Activated CD4-positive, alpha-beta T cell treated with anti-CD3 and anti-CD28 coated beads, Interleukin-2, amount 10 ng/mL, durations not matched to agents 24 days and 14 days (primary cell): ENCODE measurements at regions not wholly inside any gene's neighbourhood (a gene's known extent, or its start where the extent isn't known, plus 50 kb on each side); places are given as distances from the start of the nearest gene placed in this dataset.
A peak's percentile ranks its signal among the peaks of the same experiment; 100 is the strongest.

ENCODE experiments used
- DNase-seq: peaks from one replicate; pipeline ENCODE4 v3.0.0; 2022
- H3K27ac Mint-ChIP-seq: one replicate; pipeline ENCODE4 v1.8.0; 2022; ENCODE audit warnings: mild to moderate bottlenecking, mixed read lengths
- H3K27me3 Mint-ChIP-seq: one replicate; pipeline ENCODE4 v1.8.0; 2022; ENCODE audit warnings: mixed read lengths
- H3K36me3 Mint-ChIP-seq: one replicate; pipeline ENCODE4 v1.8.0; 2022; ENCODE audit warnings: low read depth, mild to moderate bottlenecking, mixed read lengths
- H3K4me1 Mint-ChIP-seq: one replicate; pipeline ENCODE4 v1.8.0; 2021; ENCODE audit warnings: mixed read lengths
- H3K4me3 Mint-ChIP-seq: one replicate; pipeline ENCODE4 v1.8.0; 2022; ENCODE audit warnings: mild to moderate bottlenecking, moderate library complexity, mixed read lengths
- H3K9me3 Mint-ChIP-seq: one replicate; pipeline ENCODE4 v1.8.0; 2021; ENCODE audit warnings: mixed read lengths
- intact Hi-C: fragments of 100-400 bp; cut with micrococcal nuclease; formaldehyde crosslinking; loops from one replicate; pipeline ENCODE4 v1.15.1; 2023

- DNase-seq = no peak
- H3K36me3 Mint-ChIP-seq = no peaks in the 10 kb centered on the region
- H3K4me3 Mint-ChIP-seq = no peak overlapping the region
- no peak overlapping the region for H3K27ac Mint-ChIP-seq
- peaks cover 4% of the 10 kb centered on the region for H3K9me3 Mint-ChIP-seq
- H3K27me3 Mint-ChIP-seq = peaks cover 34% of the 10 kb centered on the region
- peaks cover 2% of the 10 kb centered on the region for H3K4me1 Mint-ChIP-seq
- intact Hi-C loops = loop anchor here (10.0 kb wide), 1 partner anchor 532 kb away; the partner anchor contains the start of gene SEMA6D
Observed at GRCh38 chr15:47182818-47183217, 534.5 kb upstream of the SEMA6D start.

GRCh38 chr15:47184003-47184907 is 533.0 kb upstream of the SEMA6D start:
- H3K36me3 Mint-ChIP-seq = no peaks in the 10 kb centered on the region
- peaks cover 4% of the 10 kb centered on the region for H3K9me3 Mint-ChIP-seq
- intact Hi-C loops = loop anchor here (10.0 kb wide), 1 partner anchor 531 kb away; the partner anchor contains the start of gene SEMA6D
- DNase-seq = peak; percentile 56
- H3K4me3 Mint-ChIP-seq = peak overlapping the region; percentile 39
- peaks cover 2% of the 10 kb centered on the region for H3K4me1 Mint-ChIP-seq
- peaks cover 35% of the 10 kb centered on the region for H3K27me3 Mint-ChIP-seq
- H3K27ac Mint-ChIP-seq = no peak overlapping the region

- H3K4me1 Mint-ChIP-seq = peaks cover 2% of the 10 kb centered on the region
- H3K9me3 Mint-ChIP-seq = peaks cover 4% of the 10 kb centered on the region
- peaks cover 35% of the 10 kb centered on the region for H3K27me3 Mint-ChIP-seq
- intact Hi-C loops = loop anchor here (10.0 kb wide), 1 partner anchor 530 kb away; the partner anchor contains the start of gene SEMA6D
- peak overlapping the region; percentile 23 for H3K4me3 Mint-ChIP-seq
- H3K27ac Mint-ChIP-seq = no peak overlapping the region
- H3K36me3 Mint-ChIP-seq = no peaks in the 10 kb centered on the region
- DNase-seq = no peak
Observed at GRCh38 chr15:47184908-47185801, 532.1 kb upstream of the SEMA6D start.

GRCh38 chr15:47186075-47186474 is 531.2 kb upstream of the SEMA6D start:
- DNase-seq = no peak
- intact Hi-C loops = loop anchor here (10.0 kb wide), 1 partner anchor 529 kb away; the partner anchor contains the start of gene SEMA6D
- peaks cover 2% of the 10 kb centered on the region for H3K4me1 Mint-ChIP-seq
- H3K27me3 Mint-ChIP-seq = peaks cover 35% of the 10 kb centered on the region
- no peaks in the 10 kb centered on the region for H3K36me3 Mint-ChIP-seq
- H3K27ac Mint-ChIP-seq = no peak overlapping the region
- no peak overlapping the region for H3K4me3 Mint-ChIP-seq
- H3K9me3 Mint-ChIP-seq = peaks cover 4% of the 10 kb centered on the region

- no peak overlapping the region for H3K27ac Mint-ChIP-seq
- H3K4me1 Mint-ChIP-seq = no peaks in the 10 kb centered on the region
- intact Hi-C loops = loop anchor here (10.0 kb wide), 1 partner anchor 526 kb away; the partner anchor contains the start of gene SEMA6D
- peaks cover 21% of the 10 kb centered on the region for H3K27me3 Mint-ChIP-seq
- H3K36me3 Mint-ChIP-seq = no peaks in the 10 kb centered on the region
- DNase-seq = no peak
- H3K4me3 Mint-ChIP-seq = no peak overlapping the region
- H3K9me3 Mint-ChIP-seq = no peaks in the 10 kb centered on the region
Observed at GRCh38 chr15:47188758-47189507, 528.4 kb upstream of the SEMA6D start.

- Mint-ChIP-seq H3K4me1 (no peaks in the 10 kb centered on the region), H3K4me3 (no peak overlapping the region)
- intact Hi-C loops = no loop called here
Observed at GRCh38 chr15:47194718-47195117, 522.6 kb upstream of the SEMA6D start.

GRCh38 chr15:47196048-47196447 is 521.3 kb upstream of the SEMA6D start:
- DNase-seq = peak; percentile 80
- Mint-ChIP-seq H3K9me3 (no peaks in the 10 kb centered on the region), H3K27ac (no peak overlapping the region), H3K4me1 (no peaks in the 10 kb centered on the region), H3K36me3 (no peaks in the 10 kb centered on the region), H3K27me3 (no peaks in the 10 kb centered on the region), H3K4me3 (no peak overlapping the region)
- intact Hi-C loops = no loop called here

More at GRCh38 chr15:47194718-47195117, 522.6 kb upstream of the SEMA6D start:
- Mint-ChIP-seq H3K36me3 (no peaks in the 10 kb centered on the region), H3K27me3 (no peaks in the 10 kb centered on the region), H3K27ac (no peak overlapping the region), H3K9me3 (no peaks in the 10 kb centered on the region)
- no peak for DNase-seq

GRCh38 chr15:47203993-47204392 is 513.3 kb upstream of the SEMA6D start:
- Mint-ChIP-seq H3K27me3 (no peaks in the 10 kb centered on the region), H3K27ac (no peak overlapping the region), H3K4me3 (no peak overlapping the region), H3K36me3 (no peaks in the 10 kb centered on the region), H3K4me1 (no peaks in the 10 kb centered on the region), H3K9me3 (no peaks in the 10 kb centered on the region)
- intact Hi-C loops = no loop called here
- no peak for DNase-seq

GRCh38 chr15:47206358-47206978 is 510.8 kb upstream of the SEMA6D start:
- H3K27me3 Mint-ChIP-seq = no peaks in the 10 kb centered on the region
- H3K27ac Mint-ChIP-seq = no peak overlapping the region
- H3K4me3 Mint-ChIP-seq = no peak overlapping the region
- DNase-seq = no peak
- intact Hi-C loops = no loop called here
- no peaks in the 10 kb centered on the region for H3K9me3 Mint-ChIP-seq
- no peaks in the 10 kb centered on the region for H3K4me1 Mint-ChIP-seq
- H3K36me3 Mint-ChIP-seq = no peaks in the 10 kb centered on the region

GRCh38 chr15:47209591-47209990 is 507.7 kb upstream of the SEMA6D start:
- Mint-ChIP-seq H3K36me3 (no peaks in the 10 kb centered on the region), H3K4me1 (no peaks in the 10 kb centered on the region), H3K27ac (no peak overlapping the region), H3K27me3 (no peaks in the 10 kb centered on the region), H3K4me3 (no peak overlapping the region), H3K9me3 (no peaks in the 10 kb centered on the region)
- DNase-seq = no peak
- intact Hi-C loops = no loop called here

GRCh38 chr15:47212222-47213010 is 504.9 kb upstream of the SEMA6D start:
- Mint-ChIP-seq H3K36me3 (no peaks in the 10 kb centered on the region), H3K9me3 (no peaks in the 10 kb centered on the region), H3K4me3 (no peak overlapping the region), H3K27ac (no peak overlapping the region), H3K27me3 (no peaks in the 10 kb centered on the region), H3K4me1 (no peaks in the 10 kb centered on the region)
- intact Hi-C loops = no loop called here
- no peak for DNase-seq

- Mint-ChIP-seq H3K9me3 (no peaks in the 10 kb centered on the region), H3K27ac (no peak overlapping the region), H3K4me3 (no peak overlapping the region), H3K4me1 (no peaks in the 10 kb centered on the region), H3K27me3 (no peaks in the 10 kb centered on the region), H3K36me3 (no peaks in the 10 kb centered on the region)
- DNase-seq = no peak
- intact Hi-C loops = no loop called here
Observed at GRCh38 chr15:47213883-47214282, 503.4 kb upstream of the SEMA6D start.
